ENCODE measurements at regions not wholly inside any gene's neighbourhood (a gene's known extent, or its start where the extent isn't known, plus 50 kb on each side); places are given as distances from the start of the nearest gene placed in this dataset.

- TF ChIP-seq CTCF (IDR thresholded peaks at IDR 0.05; ENCODE audit: insufficient read depth, low read length, poor library complexity, severe bottlenecking), result no peak
- Histone ChIP-seq H3K4me3 (ENCODE audit: low read depth, low read length) (no peak overlapping the region), H3K27me3 (ENCODE audit: control insufficient read depth, insufficient read depth, low read length) (no peaks in the 10 kb centered on the region), H3K36me3 (ENCODE audit: control insufficient read depth, insufficient read depth, low read length) (no peaks in the 10 kb centered on the region)
- no peak for DNase-seq (ENCODE audit: low read depth)
Observed at GRCh38 chr15:87710406-87710805, 546.1 kb downstream of the NTRK3 start.

GRCh38 chr15:87707566-87708130 lies 548.9 kb downstream of the NTRK3 start:
- no peak for TF ChIP-seq CTCF (IDR thresholded peaks at IDR 0.05; ENCODE audit: insufficient read depth, low read length, poor library complexity, severe bottlenecking)
- Histone ChIP-seq H3K36me3 (ENCODE audit: control insufficient read depth, insufficient read depth, low read length) (no peaks in the 10 kb centered on the region), H3K27me3 (ENCODE audit: control insufficient read depth, insufficient read depth, low read length) (no peaks in the 10 kb centered on the region), H3K4me3 (ENCODE audit: low read depth, low read length) (no peak overlapping the region)
- DNase-seq (ENCODE audit: low read depth), result no peak

GRCh38 chr15:87707071-87707470 lies 549.5 kb downstream of the NTRK3 start:
- Histone ChIP-seq H3K36me3 (ENCODE audit: control insufficient read depth, insufficient read depth, low read length) (no peaks in the 10 kb centered on the region), H3K4me3 (ENCODE audit: low read depth, low read length) (no peak overlapping the region), H3K27me3 (ENCODE audit: control insufficient read depth, insufficient read depth, low read length) (no peaks in the 10 kb centered on the region)
- DNase-seq (ENCODE audit: low read depth), result no peak
- TF ChIP-seq CTCF (IDR thresholded peaks at IDR 0.05; ENCODE audit: insufficient read depth, low read length, poor library complexity, severe bottlenecking), result no peak

- DNase-seq (ENCODE audit: low read depth), result no peak
- H3K27me3 ChIP-seq (ENCODE audit: control insufficient read depth, insufficient read depth, low read length), result no peaks in the 10 kb centered on the region
- TF ChIP-seq CTCF (IDR thresholded peaks at IDR 0.05; ENCODE audit: insufficient read depth, low read length, poor library complexity, severe bottlenecking), result no peak
- H3K36me3 ChIP-seq (ENCODE audit: control insufficient read depth, insufficient read depth, low read length), result no peaks in the 10 kb centered on the region
- no peak overlapping the region for H3K4me3 ChIP-seq (ENCODE audit: low read depth, low read length)
Observed at GRCh38 chr15:87706001-87706400, 550.5 kb downstream of the NTRK3 start.

GRCh38 chr15:87704276-87704675 lies 552.3 kb downstream of the NTRK3 start:
- Histone ChIP-seq H3K27me3 (ENCODE audit: control insufficient read depth, insufficient read depth, low read length) (no peaks in the 10 kb centered on the region), H3K36me3 (ENCODE audit: control insufficient read depth, insufficient read depth, low read length) (no peaks in the 10 kb centered on the region), H3K4me3 (ENCODE audit: low read depth, low read length) (no peak overlapping the region)
- no peak for DNase-seq (ENCODE audit: low read depth)
- TF ChIP-seq CTCF (IDR thresholded peaks at IDR 0.05; ENCODE audit: insufficient read depth, low read length, poor library complexity, severe bottlenecking), result no peak

All from kidney epithelial cell (primary cell).